Liver (tissue), 8 donors: ENCODE measurements at regions not wholly inside any gene's neighbourhood (a gene's known extent, or its start where the extent isn't known, plus 50 kb on each side); places are given as distances from the start of the nearest gene placed in this dataset.

ENCODE experiments used
- DNase-seq: peaks from one replicate; pipeline ENCODE4 v3.0.0-alpha.2; 2017; ENCODE audit warnings: low spot score
- H3K27ac ChIP-seq, 2 donors: one replicate each; pipeline ENCODE4 v1.7.0; 2013; ENCODE audit warnings: inconsistent platforms in 2 of 2, low read length in 2 of 2, control low read depth in 1 of 2, low read depth in 1 of 2, mild to moderate bottlenecking in 1 of 2
- H3K27me3 ChIP-seq, 4 donors: one replicate each; pipeline versions ENCODE4 v1.6.1 to v1.7.0; 2013; ENCODE audit warnings: low read length in 3 of 4, inconsistent platforms in 1 of 4, mild to moderate bottlenecking in 1 of 4, moderate library complexity in 1 of 4; ENCODE audit not compliant: control insufficient read depth in 4 of 4, insufficient read depth in 4 of 4
- H3K36me3 ChIP-seq, 4 donors: one replicate each; pipeline versions ENCODE4 v1.6.1 to v1.7.0; 2013; ENCODE audit warnings: low read length in 3 of 4, mild to moderate bottlenecking in 3 of 4, low read depth in 1 of 4, moderate library complexity in 1 of 4; ENCODE audit not compliant: control insufficient read depth in 4 of 4, insufficient read depth in 3 of 4
- H3K4me1 ChIP-seq, 4 donors: one replicate each; pipeline versions ENCODE4 v1.6.1 to v1.7.0; 2013; ENCODE audit warnings: low read length in 3 of 4, mild to moderate bottlenecking in 3 of 4, moderate library complexity in 1 of 4; ENCODE audit not compliant: control insufficient read depth in 4 of 4, insufficient read depth in 4 of 4
- H3K4me3 ChIP-seq, 3 donors: one replicate each; pipeline versions ENCODE4 v1.6.1 to v1.7.0; 2013; ENCODE audit warnings: low read length in 3 of 3, control low read depth in 1 of 3, low read depth in 1 of 3, mild to moderate bottlenecking in 1 of 3
- H3K9ac ChIP-seq, 2 donors: one replicate each; pipeline ENCODE4 v1.7.0; 2013; ENCODE audit warnings: low read length in 2 of 2, mild to moderate bottlenecking in 2 of 2, moderate library complexity in 2 of 2, control low read depth in 1 of 2, low read depth in 1 of 2
- H3K9me3 ChIP-seq, 4 donors: one replicate each; pipeline versions ENCODE4 v1.6.1 to v1.7.0; 2013; ENCODE audit warnings: low read length in 3 of 4; ENCODE audit not compliant: control insufficient read depth in 4 of 4
- FOXA1 ChIP-seq: IDR thresholded peaks from 2 replicates; pipeline ENCODE4 v1.6.1; 2016; ENCODE audit warnings: antibody characterized with exemption
- FOXA2 ChIP-seq: IDR thresholded peaks from 2 replicates; pipeline ENCODE4 v1.6.1; 2016; ENCODE audit warnings: antibody characterized with exemption
- GABPA ChIP-seq, 2 donors: IDR thresholded peaks in 1 of 2; conservative IDR thresholded peaks in 1 of 2; 2 replicates each; pipeline ENCODE4 v1.6.1; 2016; ENCODE audit warnings: antibody characterized with exemption in 2 of 2, mild to moderate bottlenecking in 1 of 2, moderate library complexity in 1 of 2
- HNF4A ChIP-seq, 2 donors: conservative IDR thresholded peaks; 2 replicates each; pipeline ENCODE4 v1.6.1; 2016; ENCODE audit warnings: antibody characterized with exemption in 2 of 2, mild to moderate bottlenecking in 2 of 2
- HNF4G ChIP-seq: IDR thresholded peaks from 2 replicates; pipeline ENCODE4 v1.6.1; 2016; ENCODE audit warnings: antibody characterized with exemption
- NR2F2 ChIP-seq: IDR thresholded peaks from 2 replicates; pipeline ENCODE4 v1.6.1; 2016; ENCODE audit warnings: antibody characterized with exemption
- RAD21 ChIP-seq, 2 donors: IDR thresholded peaks; 2 replicates each; pipeline ENCODE4 v1.6.1; 2016; ENCODE audit warnings: antibody characterized with exemption in 2 of 2, mild to moderate bottlenecking in 2 of 2
- REST ChIP-seq: IDR thresholded peaks from 2 replicates; pipeline ENCODE4 v1.6.1; 2016; ENCODE audit warnings: antibody characterized with exemption, mild to moderate bottlenecking
- RXRA ChIP-seq, 2 donors: IDR thresholded peaks; 2 replicates each; pipeline ENCODE4 v1.6.1; 2017 to 2018; ENCODE audit warnings: antibody characterized with exemption in 2 of 2, mild to moderate bottlenecking in 1 of 2
- SP1 ChIP-seq: IDR thresholded peaks from 2 replicates; pipeline ENCODE4 v1.6.1; 2018; ENCODE audit warnings: antibody characterized with exemption, mild to moderate bottlenecking
- YY1 ChIP-seq: IDR thresholded peaks from 2 replicates; pipeline ENCODE4 v1.6.1; 2016; ENCODE audit warnings: antibody characterized with exemption, mild to moderate bottlenecking
- ZBTB33 ChIP-seq: IDR thresholded peaks from 2 replicates; pipeline ENCODE4 v1.6.1; 2016; ENCODE audit warnings: antibody characterized with exemption
- WGBS: extraction: QIAGEN DNeasy Blood & Tissue Kit; methylation state at CpG from one replicate; pipeline ENCODE4 v1.1.7; 2013; 5-methylcytosine and 5-hydroxymethylcytosine counted together
- TF ChIP-seq, protein P1 (sequence below): fragments of 150-350 bp; IDR thresholded peaks from 2 replicates; pipeline ENCODE4 v1.5.1; 2017; ENCODE audit warnings: improper control_type of control experiment, low read depth, low read length; ENCODE audit not compliant: missing input control
- donor health status: healthy.
- donor health status: healthy.
- donor health status: healthy.
- donor health status: healthy.
- donor health status: healthy.

DNA sequence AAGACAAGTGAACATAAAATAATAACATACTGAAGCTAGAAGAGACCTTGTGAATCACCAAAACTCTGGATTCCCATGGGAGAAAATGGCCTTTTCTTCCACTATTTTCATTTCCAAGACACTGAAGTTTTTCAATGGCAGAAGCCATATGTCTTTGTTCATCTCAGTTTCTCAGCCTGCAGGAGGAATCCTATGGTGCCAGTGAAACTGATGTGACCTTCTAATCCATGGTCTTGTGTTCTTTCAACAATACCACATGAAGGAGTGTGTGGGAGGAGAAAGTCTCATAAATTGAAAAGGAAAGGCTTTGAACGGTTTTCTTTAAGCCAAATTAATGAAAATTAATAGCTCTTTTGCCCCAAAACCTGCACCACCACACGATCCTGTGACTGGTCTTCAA, 257.3 kb downstream of the EPHA4 start:
- no peak for TF ChIP-seq FOXA1
- TF ChIP-seq NR2F2, result no peak
- no peak for TF ChIP-seq REST
- no peak for TF ChIP-seq HNF4A (conservative IDR thresholded peaks at IDR 0.05)
- no peak for TF ChIP-seq RXRA (IDR thresholded peaks at IDR 0.05)
- no peak for TF ChIP-seq SP1
- no peak for TF ChIP-seq YY1
- TF ChIP-seq, protein P1, sequence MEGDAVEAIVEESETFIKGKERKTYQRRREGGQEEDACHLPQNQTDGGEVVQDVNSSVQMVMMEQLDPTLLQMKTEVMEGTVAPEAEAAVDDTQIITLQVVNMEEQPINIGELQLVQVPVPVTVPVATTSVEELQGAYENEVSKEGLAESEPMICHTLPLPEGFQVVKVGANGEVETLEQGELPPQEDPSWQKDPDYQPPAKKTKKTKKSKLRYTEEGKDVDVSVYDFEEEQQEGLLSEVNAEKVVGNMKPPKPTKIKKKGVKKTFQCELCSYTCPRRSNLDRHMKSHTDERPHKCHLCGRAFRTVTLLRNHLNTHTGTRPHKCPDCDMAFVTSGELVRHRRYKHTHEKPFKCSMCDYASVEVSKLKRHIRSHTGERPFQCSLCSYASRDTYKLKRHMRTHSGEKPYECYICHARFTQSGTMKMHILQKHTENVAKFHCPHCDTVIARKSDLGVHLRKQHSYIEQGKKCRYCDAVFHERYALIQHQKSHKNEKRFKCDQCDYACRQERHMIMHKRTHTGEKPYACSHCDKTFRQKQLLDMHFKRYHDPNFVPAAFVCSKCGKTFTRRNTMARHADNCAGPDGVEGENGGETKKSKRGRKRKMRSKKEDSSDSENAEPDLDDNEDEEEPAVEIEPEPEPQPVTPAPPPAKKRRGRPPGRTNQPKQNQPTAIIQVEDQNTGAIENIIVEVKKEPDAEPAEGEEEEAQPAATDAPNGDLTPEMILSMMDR, result no peak
- no peak for TF ChIP-seq GABPA (IDR thresholded peaks at IDR 0.05 in 1 of 2, conservative IDR thresholded peaks at IDR 0.05 in 1 of 2)
- H3K4me3 ChIP-seq, result no peak overlapping the region
- no peaks in the 10 kb centered on the region for H3K4me1 ChIP-seq
- H3K27me3 ChIP-seq, result peaks cover 0 to 2% (median 0%) of the 10 kb centered on the region in 4 donors
- WGBS, result 28% methylated on average over 2 of the region's 2 CpGs
- no peak overlapping the region for H3K27ac ChIP-seq
- no peak overlapping the region for H3K9ac ChIP-seq
- H3K9me3 ChIP-seq, result no peaks in the 10 kb centered on the region
- H3K36me3 ChIP-seq, result no peaks in the 10 kb centered on the region
- DNase-seq, result no peak

DNA sequence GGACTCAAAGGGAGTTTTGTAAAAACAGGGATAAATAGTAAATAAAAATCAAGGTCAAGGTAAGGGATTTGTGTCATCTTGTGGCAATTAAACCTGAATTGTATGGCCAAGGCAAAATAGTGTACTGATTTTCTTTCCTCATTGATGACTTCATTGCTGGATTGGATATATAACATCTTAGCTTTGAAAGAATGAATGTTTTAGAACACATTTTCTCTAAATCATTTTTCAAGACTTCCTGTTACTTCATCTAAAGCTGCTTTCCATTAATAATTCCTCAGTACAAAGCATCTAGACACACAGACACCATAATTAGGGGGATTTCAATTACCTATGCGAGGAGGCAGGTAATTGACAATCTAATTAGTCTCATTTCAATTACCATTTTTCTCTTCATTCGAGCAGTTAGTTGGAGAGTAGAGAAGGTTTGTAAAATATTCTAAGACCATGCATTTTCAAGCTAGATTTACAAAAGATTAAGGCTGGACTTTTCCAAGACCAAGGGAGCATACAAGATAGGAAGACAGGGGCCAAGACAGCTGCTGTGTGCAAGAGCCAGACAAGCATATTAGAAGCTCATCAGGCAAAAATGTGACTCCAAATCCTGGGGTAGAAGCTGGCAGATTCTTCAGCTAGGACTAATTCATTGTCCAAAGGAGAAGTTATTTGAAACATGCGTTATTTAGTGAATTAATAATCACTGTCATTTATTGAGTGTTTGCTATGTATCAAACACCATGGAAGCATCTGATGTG, 253.6 kb downstream of the EPHA4 start:
- DNase-seq, result no peak
- 56% methylated on average over 3 of the region's 3 CpGs for WGBS
- Histone ChIP-seq H3K9ac (no peak overlapping the region), H3K4me3 (no peak overlapping the region), H3K36me3 (no peaks in the 10 kb centered on the region), H3K9me3 (no peaks in the 10 kb centered on the region), H3K27ac (no peak overlapping the region), H3K27me3 (peaks cover 0 to 3% (median 1%) of the 10 kb centered on the region in 4 donors), H3K4me1 (no peaks in the 10 kb centered on the region)
- TF ChIP-seq FOXA2 (no peak), HNF4G (no peak), ZBTB33 (no peak), RXRA (IDR thresholded peaks at IDR 0.05) (no peak), YY1 (no peak), RAD21 (IDR thresholded peaks at IDR 0.05) (no peak), HNF4A (conservative IDR thresholded peaks at IDR 0.05) (no peak)
